DMS53 treated with DMSO at 0.1 percent for 48 hours (cell line): ENCODE measurements at regions not wholly inside any gene's neighbourhood (a gene's known extent, or its start where the extent isn't known, plus 50 kb on each side); places are given as distances from the start of the nearest gene placed in this dataset.

ENCODE experiments used
- DNase-seq: peaks from one replicate; lab custom pipeline; 2025; ENCODE audit not compliant: unreplicated experiment; lab: John Stamatoyannopoulos, UW

GRCh38 chr2:42851740-42852250 lies 59.4 kb upstream of the HAAO start:
- no peak for DNase-seq

- DNase-seq: no peak
Measured at GRCh38 chr2:42851186-42851585, 58.8 kb upstream of the HAAO start.

- no peak for DNase-seq
Measured at GRCh38 chr2:42850016-42850805, 57.8 kb upstream of the HAAO start.

GRCh38 chr2:42849311-42849710 lies 56.9 kb upstream of the HAAO start:
- DNase-seq: no peak

GRCh38 chr2:42848726-42849290 lies 56.4 kb upstream of the HAAO start:
- DNase-seq: no peak

GRCh38 chr2:42848265-42848664 lies 55.9 kb upstream of the HAAO start:
- no peak for DNase-seq

GRCh38 chr2:42847596-42848151 lies 55.3 kb upstream of the HAAO start:
- DNase-seq: no peak

- DNase-seq: no peak
Measured at GRCh38 chr2:42846932-42847595, 54.7 kb upstream of the HAAO start.

- DNase-seq: no peak
Measured at GRCh38 chr2:42846026-42846425, 53.6 kb upstream of the HAAO start.

GRCh38 chr2:42844901-42845821 lies 52.8 kb upstream of the HAAO start:
- no peak for DNase-seq

- no peak for DNase-seq
Measured at GRCh38 chr2:42844366-42844765, 52.0 kb upstream of the HAAO start.

- DNase-seq: no peak
Measured at GRCh38 chr2:42843611-42844010, 51.2 kb upstream of the HAAO start.

GRCh38 chr2:42843131-42843530 lies 50.7 kb upstream of the HAAO start:
- no peak for DNase-seq

- DNase-seq: no peak
Measured at GRCh38 chr2:42842466-42842865, 50.1 kb upstream of the HAAO start.
